HUES6 (cell line): ENCODE measurements at regions not wholly inside any gene's neighbourhood (a gene's known extent, or its start where the extent isn't known, plus 50 kb on each side); places are given as distances from the start of the nearest gene placed in this dataset.

ENCODE experiments used
- H3K27ac ChIP-seq: 2 replicates; pipeline ENCODE4 v1.7.0; 2013; ENCODE audit warnings: low read depth, mild to moderate bottlenecking, low read length, inconsistent platforms
- H3K27me3 ChIP-seq: 2 replicates; pipeline ENCODE4 v1.6.1; 2013; ENCODE audit warnings: low read length; ENCODE audit not compliant: control insufficient read depth, insufficient read depth
- H3K36me3 ChIP-seq: 2 replicates; pipeline ENCODE4 v1.6.1; 2013; ENCODE audit warnings: low read length; ENCODE audit not compliant: control insufficient read depth, insufficient read depth
- H3K4me1 ChIP-seq: 2 replicates; pipeline ENCODE4 v1.6.1; 2013; ENCODE audit warnings: low read length; ENCODE audit not compliant: control insufficient read depth, insufficient read depth
- H3K4me3 ChIP-seq: 2 replicates; pipeline ENCODE4 v1.5.1; 2013; ENCODE audit warnings: low read depth, low read length
- H3K9ac ChIP-seq: one replicate; pipeline ENCODE4 v1.6.1; 2013; ENCODE audit warnings: mild to moderate bottlenecking, low read length
- H3K9me3 ChIP-seq: 2 replicates; pipeline ENCODE4 v1.6.1; 2013; ENCODE audit warnings: low read depth, low read length; ENCODE audit not compliant: control insufficient read depth, insufficient read depth

GRCh38 chr9:87247097-87247496 is 250.6 kb upstream of the DAPK1 start:
- Histone ChIP-seq H3K27ac (no peak overlapping the region), H3K27me3 (no peaks in the 10 kb centered on the region), H3K4me3 (no peak overlapping the region), H3K9ac (no peak overlapping the region), H3K9me3 (no peaks in the 10 kb centered on the region), H3K4me1 (no peaks in the 10 kb centered on the region), H3K36me3 (no peaks in the 10 kb centered on the region)

- Histone ChIP-seq H3K9ac (no peak overlapping the region), H3K36me3 (no peaks in the 10 kb centered on the region), H3K4me1 (no peaks in the 10 kb centered on the region), H3K4me3 (no peak overlapping the region), H3K9me3 (no peaks in the 10 kb centered on the region), H3K27ac (no peak overlapping the region), H3K27me3 (no peaks in the 10 kb centered on the region)
Observed at GRCh38 chr9:87249029-87249428, 248.6 kb upstream of the DAPK1 start.

- Histone ChIP-seq H3K27ac (no peak overlapping the region), H3K4me1 (no peaks in the 10 kb centered on the region), H3K9ac (no peak overlapping the region), H3K27me3 (no peaks in the 10 kb centered on the region), H3K36me3 (no peaks in the 10 kb centered on the region), H3K9me3 (no peaks in the 10 kb centered on the region), H3K4me3 (no peak overlapping the region)
Observed at GRCh38 chr9:87250205-87250604, 247.5 kb upstream of the DAPK1 start.

GRCh38 chr9:87255431-87256155 is 242.1 kb upstream of the DAPK1 start:
- Histone ChIP-seq H3K9me3 (no peaks in the 10 kb centered on the region), H3K27ac (no peak overlapping the region), H3K4me3 (no peak overlapping the region), H3K27me3 (no peaks in the 10 kb centered on the region), H3K4me1 (no peaks in the 10 kb centered on the region), H3K36me3 (no peaks in the 10 kb centered on the region), H3K9ac (no peak overlapping the region)

GRCh38 chr9:87256973-87257372 is 240.7 kb upstream of the DAPK1 start:
- Histone ChIP-seq H3K27me3 (no peaks in the 10 kb centered on the region), H3K9me3 (no peaks in the 10 kb centered on the region; the same call in 1 of the 2 replicates), H3K4me1 (no peaks in the 10 kb centered on the region), H3K27ac (no peak overlapping the region), H3K4me3 (no peak overlapping the region), H3K36me3 (no peaks in the 10 kb centered on the region), H3K9ac (no peak overlapping the region)

GRCh38 chr9:87259543-87260518 is 237.8 kb upstream of the DAPK1 start:
- Histone ChIP-seq H3K9me3 (no peaks in the 10 kb centered on the region; the same call in 1 of the 2 replicates), H3K27me3 (no peaks in the 10 kb centered on the region)

GRCh38 chr9:87263291-87263690 is 234.4 kb upstream of the DAPK1 start:
- H3K9me3 ChIP-seq: peaks cover 7% of the 10 kb centered on the region
- no peak overlapping the region for H3K4me3 ChIP-seq
- no peaks in the 10 kb centered on the region for H3K4me1 ChIP-seq
- no peaks in the 10 kb centered on the region for H3K36me3 ChIP-seq
- H3K9ac ChIP-seq: no peak overlapping the region
- H3K27ac ChIP-seq: no peak overlapping the region
- no peaks in the 10 kb centered on the region for H3K27me3 ChIP-seq

More at GRCh38 chr9:87259543-87260518, 237.8 kb upstream of the DAPK1 start:
- Histone ChIP-seq H3K27ac (no peak overlapping the region), H3K4me3 (no peak overlapping the region), H3K36me3 (no peaks in the 10 kb centered on the region), H3K4me1 (no peaks in the 10 kb centered on the region), H3K9ac (no peak overlapping the region)

- H3K9ac ChIP-seq: no peak overlapping the region
- no peak overlapping the region for H3K4me3 ChIP-seq
- no peaks in the 10 kb centered on the region for H3K27me3 ChIP-seq
- peaks cover 7% of the 10 kb centered on the region for H3K9me3 ChIP-seq
- H3K4me1 ChIP-seq: no peaks in the 10 kb centered on the region
- H3K27ac ChIP-seq: no peak overlapping the region
- no peaks in the 10 kb centered on the region for H3K36me3 ChIP-seq
Observed at GRCh38 chr9:87266697-87267096, 231.0 kb upstream of the DAPK1 start.

GRCh38 chr9:87267251-87268070 is 230.2 kb upstream of the DAPK1 start:
- no peaks in the 10 kb centered on the region for H3K36me3 ChIP-seq
- peaks cover 7% of the 10 kb centered on the region; the same call in 1 of the 2 replicates for H3K9me3 ChIP-seq
- H3K9ac ChIP-seq: no peak overlapping the region
- no peak overlapping the region for H3K27ac ChIP-seq
- no peak overlapping the region for H3K4me3 ChIP-seq
- no peaks in the 10 kb centered on the region for H3K4me1 ChIP-seq
- H3K27me3 ChIP-seq: no peaks in the 10 kb centered on the region

GRCh38 chr9:87269296-87270176 is 228.1 kb upstream of the DAPK1 start:
- Histone ChIP-seq H3K4me1 (no peaks in the 10 kb centered on the region), H3K9ac (no peak overlapping the region), H3K27ac (no peak overlapping the region), H3K36me3 (no peaks in the 10 kb centered on the region), H3K4me3 (no peak overlapping the region), H3K27me3 (no peaks in the 10 kb centered on the region), H3K9me3 (peaks cover 7% of the 10 kb centered on the region; the same call in 1 of the 2 replicates)
